Heart left ventricle (tissue), 13 donors: ENCODE measurements at regions not wholly inside any gene's neighbourhood (a gene's known extent, or its start where the extent isn't known, plus 50 kb on each side); places are given as distances from the start of the nearest gene placed in this dataset.

ENCODE experiments used
- POLR2A ChIP-seq, 2 donors: fragments of 450-650 bp; IDR thresholded peaks; one replicate each; pipeline ENCODE4 v1.6.1; 2017; ENCODE audit warnings: antibody characterized with exemption in 2 of 2, mild to moderate bottlenecking in 2 of 2, moderate library complexity in 2 of 2
- TF ChIP-seq, protein P1 (sequence below), 12 donors: fragments of 200-600 bp; sonication (generic) in 4 of 12; IDR thresholded peaks; one replicate each; pipeline versions ENCODE4 v1.5.0 to v1.8.0; 2018 to 2022; ENCODE audit warnings: antibody characterized with exemption in 12 of 12, mild to moderate bottlenecking in 5 of 12
- donor health status: ischemic (EF 13 %, LVEDD 7.1; RV severe dilation, severe dysfunction).
- donor health status: DM: no; HTN: yes; CAD: no.
- donor health status: DM: no; HTN: no; CAD: no.
- donor health status: ischemic (EF 25% LVEDD 6.9; RV normal size, moderate dysfunction).
- donor health status: ischemic (EF 25% LVEDD 5.7; RV mildly dilated, moderate dysfunction).
- donor health status: ischemic (EF 35%, LVEDD 5.7; RV mildly dilated, moderate dysfunction).
- donor health status: nonischemic (EF 11% LVEDD 7.7; RV severe dilation, severe dysfunction).
- donor health status: DM: yes; HTN: yes; CAD: no.
- donor health status: PGD.
- donor health status: ischemic (EF 29% LVEDD 5.4; RV normal size, mild dysfunction).
- donor health status: nonischemic (EF 23%, LVEDD 6.1; RV moderate dilation, normal function).

GRCh38 chr12:124115976-124116690, 143.1 kb downstream of the ZNF664 start:
- no peak for TF ChIP-seq POLR2A (IDR thresholded peaks at IDR 0.05)
- TF ChIP-seq, protein P1, sequence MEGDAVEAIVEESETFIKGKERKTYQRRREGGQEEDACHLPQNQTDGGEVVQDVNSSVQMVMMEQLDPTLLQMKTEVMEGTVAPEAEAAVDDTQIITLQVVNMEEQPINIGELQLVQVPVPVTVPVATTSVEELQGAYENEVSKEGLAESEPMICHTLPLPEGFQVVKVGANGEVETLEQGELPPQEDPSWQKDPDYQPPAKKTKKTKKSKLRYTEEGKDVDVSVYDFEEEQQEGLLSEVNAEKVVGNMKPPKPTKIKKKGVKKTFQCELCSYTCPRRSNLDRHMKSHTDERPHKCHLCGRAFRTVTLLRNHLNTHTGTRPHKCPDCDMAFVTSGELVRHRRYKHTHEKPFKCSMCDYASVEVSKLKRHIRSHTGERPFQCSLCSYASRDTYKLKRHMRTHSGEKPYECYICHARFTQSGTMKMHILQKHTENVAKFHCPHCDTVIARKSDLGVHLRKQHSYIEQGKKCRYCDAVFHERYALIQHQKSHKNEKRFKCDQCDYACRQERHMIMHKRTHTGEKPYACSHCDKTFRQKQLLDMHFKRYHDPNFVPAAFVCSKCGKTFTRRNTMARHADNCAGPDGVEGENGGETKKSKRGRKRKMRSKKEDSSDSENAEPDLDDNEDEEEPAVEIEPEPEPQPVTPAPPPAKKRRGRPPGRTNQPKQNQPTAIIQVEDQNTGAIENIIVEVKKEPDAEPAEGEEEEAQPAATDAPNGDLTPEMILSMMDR (IDR thresholded peaks at IDR 0.05): no peak
